GM10266 (cell line): ENCODE measurements at regions not wholly inside any gene's neighbourhood (a gene's known extent, or its start where the extent isn't known, plus 50 kb on each side); places are given as distances from the start of the nearest gene placed in this dataset.

Experiments used
- DNase-seq: peaks from one replicate; pipeline ENCODE4 v3.0.0; 2012; ENCODE audit errors: extremely low spot score
- CTCF ChIP-seq: IDR thresholded peaks from 2 replicates; pipeline ENCODE4 v1.5.1; 2012; ENCODE audit warnings: mild to moderate bottlenecking, low read depth; ENCODE audit not compliant: control insufficient read depth, insufficient read depth; ENCODE audit errors: missing control alignments

DNA sequence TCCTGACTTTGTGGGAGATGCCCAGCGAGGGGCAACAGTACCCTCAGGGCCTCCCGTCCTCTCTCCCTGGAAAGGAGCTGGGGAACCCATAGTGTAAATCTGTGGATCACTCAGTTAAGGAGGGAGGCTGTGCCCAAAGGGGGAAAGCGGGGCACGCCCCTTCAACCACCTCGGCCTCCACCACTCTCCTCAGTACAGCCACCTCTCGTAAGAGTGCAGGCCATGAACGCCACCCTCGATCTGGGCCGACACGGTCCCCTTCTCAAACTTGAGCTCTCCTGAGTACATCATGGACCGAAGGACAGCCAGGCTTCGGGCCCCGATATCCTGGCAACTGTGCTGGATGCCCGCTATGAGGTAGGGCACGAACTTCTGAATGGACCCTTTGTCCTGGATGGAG, 221.8 kb upstream of the ATP6AP2 start:
- no peak for DNase-seq
- TF ChIP-seq CTCF: no peak

GRCh38 chrX:40349251-40349650, 231.5 kb upstream of the ATP6AP2 start:
- no peak for DNase-seq
- no peak for TF ChIP-seq CTCF

DNA sequence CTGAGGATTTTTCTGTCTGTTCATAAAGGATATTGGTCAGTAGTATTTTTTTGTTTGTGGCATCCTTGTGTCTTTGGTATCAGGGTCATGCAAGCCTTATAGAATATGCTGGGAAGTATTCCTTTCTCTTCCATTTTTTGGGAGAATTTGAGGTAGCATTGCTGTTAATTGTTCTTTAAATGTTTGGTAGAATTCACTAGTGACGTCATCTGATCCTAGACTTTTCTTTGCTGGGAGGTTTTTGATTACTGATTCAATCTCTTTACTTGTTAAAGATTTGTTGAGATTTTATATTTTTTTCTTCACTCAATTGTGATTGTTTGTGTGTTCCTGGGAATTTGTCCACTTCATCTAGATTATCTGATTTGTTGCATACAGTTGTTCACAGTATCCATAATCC, 234.4 kb upstream of the ATP6AP2 start:
- TF ChIP-seq CTCF: no peak

DNA sequence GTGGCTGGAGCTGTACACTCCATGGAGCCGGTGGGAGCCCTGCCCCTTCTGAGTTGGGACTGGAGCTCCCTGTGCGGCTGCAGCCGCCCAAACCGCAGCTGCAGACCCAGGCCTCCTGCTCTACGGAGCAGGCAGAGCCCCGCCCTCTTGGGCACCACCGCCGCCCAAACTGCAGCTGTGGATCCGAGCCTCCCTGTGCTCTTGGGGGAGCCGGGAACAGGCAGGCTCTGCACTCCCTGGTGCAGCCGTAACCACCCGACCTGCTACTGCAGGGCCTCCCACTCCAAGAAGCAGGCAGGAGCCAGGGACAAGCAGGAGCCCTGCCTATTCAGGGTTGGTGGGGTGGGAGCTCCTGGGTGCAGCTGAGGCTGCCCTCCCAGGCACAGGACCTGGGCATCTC, 237.5 kb upstream of the ATP6AP2 start:
- DNase-seq: no peak
- no peak for TF ChIP-seq CTCF

More for the DNA sequence above, 234.4 kb upstream of the ATP6AP2 start:
- DNase-seq: no peak

DNA sequence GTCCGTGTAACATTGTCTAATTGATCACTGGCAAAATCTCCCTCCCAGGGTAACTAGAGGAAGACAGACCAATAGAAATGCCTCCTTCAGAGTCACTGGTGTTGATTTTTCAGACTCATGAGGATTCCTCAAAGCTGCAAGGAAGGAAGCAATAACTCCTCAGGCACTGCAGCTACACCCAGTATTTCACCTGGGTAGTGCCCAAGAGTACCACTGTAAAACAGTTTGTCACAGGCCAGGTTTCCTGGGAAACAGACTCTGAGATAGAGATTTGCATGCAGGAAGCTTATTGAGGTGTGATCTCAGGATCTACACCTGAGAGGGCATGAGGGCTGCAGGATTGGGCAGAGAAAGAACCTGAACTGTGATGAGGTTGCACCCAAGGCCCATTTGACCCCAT, 240.7 kb upstream of the ATP6AP2 start:
- DNase-seq: no peak
- TF ChIP-seq CTCF: no peak

DNA sequence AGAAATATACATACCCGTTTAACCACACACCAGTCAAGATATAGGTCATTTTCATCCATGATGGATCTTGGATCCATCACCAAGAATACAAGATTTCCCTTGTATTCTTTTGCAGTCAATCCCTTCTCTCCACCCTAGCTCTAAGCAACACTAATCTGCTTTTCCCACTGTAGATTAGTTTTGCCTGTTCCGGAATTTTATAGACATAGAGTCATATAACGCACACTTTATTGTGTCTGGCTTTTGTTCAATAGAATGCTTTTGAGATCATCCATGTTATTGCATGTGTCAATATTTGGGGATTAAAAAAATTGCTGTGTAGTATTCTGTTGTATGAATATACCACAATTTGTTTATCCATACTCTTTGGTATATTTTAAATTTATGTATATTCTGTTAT, 235.6 kb upstream of the BCOR start:
- no peak for DNase-seq
- no peak for TF ChIP-seq CTCF

- DNase-seq: no peak
- no peak for TF ChIP-seq CTCF
Observed at GRCh38 chrX:40331762-40332161, 234.0 kb upstream of the BCOR start.
